Adrenal gland (tissue), 9 donors: ENCODE measurements at regions not wholly inside any gene's neighbourhood (a gene's known extent, or its start where the extent isn't known, plus 50 kb on each side); places are given as distances from the start of the nearest gene placed in this dataset.

Experiments
- DNase-seq, 7 donors: peaks; one replicate each; pipeline ENCODE4 v3.0.0-alpha.2; 2019 to 2020
- H3K27ac ChIP-seq, 5 donors: fragments of 200-600 bp; sonication (generic) in 4 of 5; 1 replicate in 3 of 5; 2 replicates in 2 of 5; pipeline versions ENCODE4 v1.5.1 to v1.8.0; 2016 to 2020; ENCODE audit warnings: mild to moderate bottlenecking in 1 of 5
- H3K27me3 ChIP-seq: fragments of 200-600 bp; 2 replicates; pipeline ENCODE4 v1.8.0; 2021
- H3K36me3 ChIP-seq, 2 donors: fragments of 200-600 bp; replicated peaks in 1 of 2; 1 replicate in 1 of 2; 2 replicates in 1 of 2; pipeline versions ENCODE4 v1.5.1 to v1.8.0; 2018 to 2022
- H3K4me1 ChIP-seq, 2 donors: fragments of 200-600 bp; replicated peaks in 1 of 2; 1 replicate in 1 of 2; 2 replicates in 1 of 2; pipeline versions ENCODE4 v1.5.1 to v1.8.0; 2018 to 2021
- H3K4me3 ChIP-seq, 4 donors: fragments of 200-600 bp; sonication (generic) in 3 of 4; one replicate each; pipeline ENCODE4 v1.5.1; 2016 to 2018
- H3K9me3 ChIP-seq, 3 donors: fragments of 200-600 bp; sonication (generic) in 1 of 3; replicated peaks in 1 of 3; 1 replicate in 2 of 3; 2 replicates in 1 of 3; pipeline versions ENCODE4 v1.5.1 to v1.8.0; 2016 to 2021
- POLR2A ChIP-seq, 2 donors: fragments of 450-650 bp; IDR thresholded peaks; one replicate each; pipeline ENCODE4 v1.6.1; 2017; ENCODE audit warnings: antibody characterized with exemption in 2 of 2, mild to moderate bottlenecking in 2 of 2, moderate library complexity in 1 of 2
- WGBS, 4 donors: extraction: QIAGEN DNeasy Blood & Tissue Kit in 2 of 4; methylation state at CpG; one replicate each; pipeline versions ENCODE4 v1.1.5 to v1.1.7; 2013 to 2017; 5-methylcytosine and 5-hydroxymethylcytosine counted together
- intact Hi-C, 2 donors: fragments of 100-400 bp; cut with DNase I; formaldehyde crosslinking; loops; one replicate each; pipeline versions ENCODE4 v1.14.1 to v1.15.0; 2022 to 2023
- TF ChIP-seq, protein P1 (sequence below), 6 experiments: fragments of 450-650 bp in 4 of 6; fragments of 200-600 bp in 2 of 6; sonication (generic) in 1 of 6; IDR thresholded peaks; 1 replicate in 5 of 6; 2 replicates in 1 of 6; pipeline versions ENCODE4 v1.5.1 to v1.8.0; 2016 to 2021; ENCODE audit warnings: antibody characterized with exemption in 6 of 6, mild to moderate bottlenecking in 2 of 6, moderate library complexity in 1 of 6
- donor health status: healthy with polysubstance abuse.
- donor health status: Bipolar disorder and iron deficiency.
- donor health status: DM: yes; HTN: yes; CAD: no.
- donor health status: DM: no; HTN: no; CAD: no.
- donor health status: DM: no; HTN: no; CAD: no.

DNA sequence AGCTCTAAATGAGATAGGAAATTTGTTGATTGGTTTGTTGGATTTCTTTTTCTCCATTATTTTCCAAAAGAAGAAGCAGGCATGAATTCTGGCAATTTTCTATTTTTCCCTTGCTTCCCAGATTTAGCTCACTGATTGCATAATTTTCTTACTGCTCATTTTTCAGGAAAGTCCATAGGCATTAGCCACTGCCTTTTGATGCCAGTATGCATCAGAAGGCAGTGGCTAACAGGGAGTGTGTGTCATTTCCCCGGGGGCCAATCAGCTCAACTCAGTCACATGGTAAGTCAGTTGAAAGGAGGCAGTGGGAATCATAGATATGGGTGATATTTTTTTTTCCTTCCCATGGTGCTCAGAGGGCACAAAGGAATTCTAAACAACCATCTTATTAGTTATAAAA is 156.7 kb downstream of the TRIML1 start:
- TF ChIP-seq POLR2A (IDR thresholded peaks at IDR 0.05), result no peak
- TF ChIP-seq, protein P1, sequence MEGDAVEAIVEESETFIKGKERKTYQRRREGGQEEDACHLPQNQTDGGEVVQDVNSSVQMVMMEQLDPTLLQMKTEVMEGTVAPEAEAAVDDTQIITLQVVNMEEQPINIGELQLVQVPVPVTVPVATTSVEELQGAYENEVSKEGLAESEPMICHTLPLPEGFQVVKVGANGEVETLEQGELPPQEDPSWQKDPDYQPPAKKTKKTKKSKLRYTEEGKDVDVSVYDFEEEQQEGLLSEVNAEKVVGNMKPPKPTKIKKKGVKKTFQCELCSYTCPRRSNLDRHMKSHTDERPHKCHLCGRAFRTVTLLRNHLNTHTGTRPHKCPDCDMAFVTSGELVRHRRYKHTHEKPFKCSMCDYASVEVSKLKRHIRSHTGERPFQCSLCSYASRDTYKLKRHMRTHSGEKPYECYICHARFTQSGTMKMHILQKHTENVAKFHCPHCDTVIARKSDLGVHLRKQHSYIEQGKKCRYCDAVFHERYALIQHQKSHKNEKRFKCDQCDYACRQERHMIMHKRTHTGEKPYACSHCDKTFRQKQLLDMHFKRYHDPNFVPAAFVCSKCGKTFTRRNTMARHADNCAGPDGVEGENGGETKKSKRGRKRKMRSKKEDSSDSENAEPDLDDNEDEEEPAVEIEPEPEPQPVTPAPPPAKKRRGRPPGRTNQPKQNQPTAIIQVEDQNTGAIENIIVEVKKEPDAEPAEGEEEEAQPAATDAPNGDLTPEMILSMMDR (IDR thresholded peaks at IDR 0.05), result no peak
- intact Hi-C loops, result no loop called here
- Histone ChIP-seq H3K36me3 (no peaks in the 10 kb centered on the region), H3K4me1 (no peaks in the 10 kb centered on the region), H3K9me3 (no peaks in the 10 kb centered on the region), H3K27me3 (no peaks in the 10 kb centered on the region), H3K4me3 (no peak overlapping the region), H3K27ac (no peak overlapping the region)
- DNase-seq, result no peak
- WGBS, 4 donors, result 91 to 95% (median 92%) methylated on average over 1 of the region's 1 CpG

DNA sequence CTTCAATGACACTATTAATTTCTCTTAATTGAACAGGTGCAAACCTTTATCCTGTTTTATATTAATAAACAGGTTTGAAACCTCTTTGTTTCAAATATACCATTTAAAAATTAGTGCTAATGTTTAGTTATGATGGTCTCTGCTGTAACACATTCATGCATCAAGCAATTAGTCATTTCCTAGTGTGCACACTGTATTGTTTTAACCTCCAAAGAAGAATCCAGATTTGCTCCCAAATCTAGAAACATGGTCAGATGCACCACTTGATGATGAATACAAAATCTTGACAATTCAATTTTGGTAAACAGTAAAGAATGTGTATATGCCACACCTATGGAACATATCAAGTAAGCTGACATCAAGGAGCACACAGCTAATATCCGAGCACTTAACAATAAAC is 157.1 kb downstream of the TRIML1 start:
- 72 to 87% (median 75%) methylated on average over 1 of the region's 1 CpG for WGBS, 4 donors
- no peaks in the 10 kb centered on the region for H3K36me3 ChIP-seq
- no peaks in the 10 kb centered on the region for H3K27me3 ChIP-seq
- TF ChIP-seq, protein P1 (IDR thresholded peaks at IDR 0.05), result no peak
- TF ChIP-seq POLR2A (IDR thresholded peaks at IDR 0.05), result no peak
- no peaks in the 10 kb centered on the region for H3K9me3 ChIP-seq
- intact Hi-C loops, result no loop called here
- no peak for DNase-seq
- no peaks in the 10 kb centered on the region for H3K4me1 ChIP-seq
- H3K4me3 ChIP-seq, result no peak overlapping the region
- H3K27ac ChIP-seq, result no peak overlapping the region

DNA sequence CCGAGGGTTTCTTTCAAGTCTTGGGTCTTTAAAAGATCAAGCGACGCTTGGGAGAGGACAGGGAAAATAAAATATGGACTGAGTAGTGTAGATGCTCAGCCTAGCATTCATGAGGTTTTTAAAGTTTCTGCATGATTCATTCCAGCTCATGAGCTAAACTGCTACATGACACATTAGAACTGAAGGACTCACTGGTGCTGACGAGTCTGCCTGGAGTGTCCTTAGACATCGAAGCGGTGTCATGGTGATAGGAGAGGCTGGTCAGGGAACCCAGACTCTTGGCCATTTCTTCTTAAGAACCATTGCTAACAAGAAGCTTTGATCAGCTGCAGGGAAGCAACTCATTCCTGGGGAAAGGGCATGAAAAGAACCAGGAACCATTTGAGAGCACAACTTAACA is 158.6 kb downstream of the TRIML1 start:
- H3K27ac ChIP-seq, result no peak overlapping the region
- no peaks in the 10 kb centered on the region for H3K4me1 ChIP-seq
- no peaks in the 10 kb centered on the region for H3K9me3 ChIP-seq
- TF ChIP-seq, protein P1 (IDR thresholded peaks at IDR 0.05), result no peak
- TF ChIP-seq POLR2A (IDR thresholded peaks at IDR 0.05), result no peak
- DNase-seq, result peak in 2 of 7 donors; percentile 6 to 18
- H3K27me3 ChIP-seq, result no peaks in the 10 kb centered on the region
- intact Hi-C loops, result no loop called here
- H3K4me3 ChIP-seq, result no peak overlapping the region
- no peaks in the 10 kb centered on the region for H3K36me3 ChIP-seq
- WGBS, 4 donors, result 61 to 79% (median 66%) methylated on average over 6 of the region's 6 CpGs

DNA sequence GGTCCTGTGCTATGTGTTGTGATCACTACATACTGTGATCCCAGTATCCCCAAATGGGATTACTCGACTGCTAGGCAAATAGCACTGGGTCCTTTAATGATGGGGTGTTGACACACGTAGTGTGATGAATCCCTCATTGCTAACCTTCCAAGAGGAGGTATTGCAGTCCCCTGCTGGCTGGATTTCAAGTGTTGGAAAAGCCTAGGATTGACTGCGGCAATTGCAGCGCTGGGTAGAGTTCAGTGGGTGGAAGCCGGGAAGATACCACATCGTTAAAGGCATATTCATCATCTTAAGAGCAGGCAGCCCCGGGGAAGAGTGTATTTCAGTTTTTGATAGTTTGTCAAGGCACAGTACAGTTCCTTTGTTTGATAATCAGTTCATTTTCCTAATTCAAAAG is 159.9 kb downstream of the TRIML1 start:
- no peak for TF ChIP-seq POLR2A (IDR thresholded peaks at IDR 0.05)
- TF ChIP-seq, protein P1 (IDR thresholded peaks at IDR 0.05), result no peak
- Histone ChIP-seq H3K4me3 (no peak overlapping the region), H3K27me3 (no peaks in the 10 kb centered on the region), H3K4me1 (no peaks in the 10 kb centered on the region), H3K9me3 (no peaks in the 10 kb centered on the region), H3K27ac (no peak overlapping the region), H3K36me3 (no peaks in the 10 kb centered on the region)
- intact Hi-C loops, result no loop called here
- 47 to 63% (median 60%) methylated on average over 7 of the region's 7 CpGs for WGBS, 4 donors
- no peak for DNase-seq
